A673 (cell line): ENCODE measurements at regions not wholly inside any gene's neighbourhood (a gene's known extent, or its start where the extent isn't known, plus 50 kb on each side); places are given as distances from the start of the nearest gene placed in this dataset.
"Not testable (repeated sequence)": the region's sequence is repeated elsewhere in the genome, so short reads cannot be mapped to it uniquely, and the experiment has no call there.

ENCODE experiments used
- BruUV-seq: library from RNA; stranded (reverse); fragments of 400-500 nt; replicated peaks from 2 replicates; lab custom pipeline; 2021; lab: Mats Ljungman, UMichigan
- CTCF ChIA-PET: fragments of 300-600 bp; sonication (Branson Sonifier 250); formaldehyde crosslinking; loops from one replicate; lab custom pipeline; 2022; ENCODE audit warnings: antibody characterized with exemption; lab: Charles Lee
- POLR2A ChIA-PET: fragments of 300-600 bp; sonication (Branson Sonifier 250); formaldehyde crosslinking; loops from one replicate; lab custom pipeline; 2022; ENCODE audit warnings: antibody characterized with exemption; ENCODE audit not compliant: low non-redundant PET; lab: Charles Lee
- DNase-seq: peaks from one replicate; pipeline ENCODE4 v3.0.0-alpha.2; 2015; ENCODE audit warnings: low spot score
- H3K27ac ChIP-seq: fragments of 200-600 bp; sonication (generic); 2 replicates; pipeline ENCODE4 v1.5.1; 2016; ENCODE audit warnings: mixed run types, low read depth, mild to moderate bottlenecking, mixed read lengths, antibody characterized with exemption, low read length; ENCODE audit not compliant: poor library complexity, severe bottlenecking
- H3K27me3 ChIP-seq: fragments of 200-600 bp; sonication (generic); replicated peaks from 2 replicates; pipeline ENCODE4 v1.6.1; 2017; ENCODE audit warnings: mixed run types, low read depth, mild to moderate bottlenecking, mixed read lengths, antibody characterized with exemption, low read length; ENCODE audit not compliant: insufficient read depth, poor library complexity
- H3K36me3 ChIP-seq: fragments of 200-600 bp; sonication (generic); 2 replicates; pipeline ENCODE4 v1.6.1; 2016; ENCODE audit warnings: mixed run types, mild to moderate bottlenecking, mixed read lengths, antibody characterized with exemption, low read length; ENCODE audit not compliant: insufficient read depth, poor library complexity, severe bottlenecking
- H3K4me1 ChIP-seq: fragments of 200-600 bp; sonication (generic); 2 replicates; pipeline ENCODE4 v1.6.1; 2017; ENCODE audit warnings: mixed run types, mild to moderate bottlenecking, mixed read lengths, antibody characterized with exemption, low read length; ENCODE audit not compliant: insufficient read depth, poor library complexity, severe bottlenecking
- H3K4me3 ChIP-seq: fragments of 200-600 bp; sonication (generic); 2 replicates; pipeline ENCODE4 v1.5.1; 2016; ENCODE audit warnings: low read depth, mixed run types, mild to moderate bottlenecking, mixed read lengths, low read length; ENCODE audit not compliant: poor library complexity, severe bottlenecking
- H3K9me3 ChIP-seq: fragments of 200-600 bp; sonication (generic); 2 replicates; pipeline ENCODE4 v1.6.1; 2016; ENCODE audit warnings: mixed run types, low read depth, mild to moderate bottlenecking, mixed read lengths, antibody characterized with exemption, low read length; ENCODE audit not compliant: poor library complexity, severe bottlenecking
- EZH2 ChIP-seq: fragments of 200-600 bp; sonication (generic); IDR thresholded peaks from 2 replicates; pipeline ENCODE4 v1.6.1; 2017; ENCODE audit warnings: borderline replicate concordance, low read depth, mild to moderate bottlenecking, mixed read lengths, antibody characterized with exemption, low read length; ENCODE audit not compliant: poor library complexity, severe bottlenecking
- intact Hi-C: fragments of 100-400 bp; cut with micrococcal nuclease; formaldehyde crosslinking; loops from one replicate; pipeline ENCODE4 v1.10.0; 2022; ENCODE audit not compliant: unreplicated experiment
- TF ChIP-seq, protein P1 (sequence below): fragments of 300-800, 200-600 bp; sonication (generic); conservative IDR thresholded peaks from 2 replicates; pipeline ENCODE4 v1.5.1; 2017; ENCODE audit warnings: low read depth, mild to moderate bottlenecking, antibody characterized with exemption, low read length, moderate library complexity, mixed read lengths

DNA sequence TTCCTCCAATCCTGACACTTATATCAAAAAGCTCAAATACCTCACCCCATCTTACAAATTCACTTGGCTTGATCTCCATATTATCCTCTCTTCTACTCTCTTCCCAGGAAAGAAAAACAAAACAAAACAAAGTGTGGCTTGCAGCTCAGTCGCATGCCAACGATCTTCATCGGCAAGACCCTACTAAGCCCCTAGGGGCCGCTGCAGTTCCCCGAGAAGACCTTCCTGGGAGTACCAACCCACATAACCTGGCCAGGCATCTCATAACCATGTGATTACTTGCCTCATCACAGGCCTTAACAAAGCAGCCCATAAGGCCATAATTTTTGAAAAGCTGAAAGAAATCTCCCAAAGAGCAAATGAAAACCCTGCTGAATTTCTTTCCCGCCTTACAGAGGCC lies 103.7 kb downstream of the ZNF92 start:
- no peaks in the 10 kb centered on the region for H3K4me1 ChIP-seq

DNA sequence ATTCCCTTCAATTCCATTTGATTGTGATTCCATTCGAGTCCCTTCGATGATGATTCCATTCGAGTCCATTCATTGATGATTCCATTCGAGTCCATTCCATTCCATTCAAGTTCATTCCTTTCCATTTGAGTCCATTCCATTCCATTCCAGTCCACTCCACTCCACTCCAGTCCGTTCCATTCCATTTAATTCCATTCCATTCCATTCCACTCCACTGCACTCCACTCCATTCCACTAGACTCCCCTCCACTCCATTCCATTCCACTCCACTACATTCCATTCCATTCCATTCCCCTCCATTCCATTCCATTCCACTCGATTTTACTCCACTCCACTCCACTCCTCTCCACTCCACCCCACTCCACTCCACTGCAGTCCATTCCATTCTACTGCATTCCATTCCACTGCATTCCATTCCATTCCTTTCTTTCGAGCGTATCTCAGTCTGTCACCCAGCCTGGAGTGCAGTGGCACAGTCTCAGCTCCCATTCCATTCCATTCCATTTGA lies 115.7 kb downstream of the ZNF92 start:
- no TSS peak for BruUV-seq
- H3K27me3 ChIP-seq: no peaks in the 10 kb centered on the region
- H3K4me3 ChIP-seq: no peak overlapping the region
- H3K27ac ChIP-seq: no peak overlapping the region
- ChIA-PET POLR2A (no interaction called here), CTCF (no interaction called here)
- peaks cover 21% of the 10 kb centered on the region for H3K9me3 ChIP-seq
- TF ChIP-seq EZH2: no peak
- TF ChIP-seq, protein P1, sequence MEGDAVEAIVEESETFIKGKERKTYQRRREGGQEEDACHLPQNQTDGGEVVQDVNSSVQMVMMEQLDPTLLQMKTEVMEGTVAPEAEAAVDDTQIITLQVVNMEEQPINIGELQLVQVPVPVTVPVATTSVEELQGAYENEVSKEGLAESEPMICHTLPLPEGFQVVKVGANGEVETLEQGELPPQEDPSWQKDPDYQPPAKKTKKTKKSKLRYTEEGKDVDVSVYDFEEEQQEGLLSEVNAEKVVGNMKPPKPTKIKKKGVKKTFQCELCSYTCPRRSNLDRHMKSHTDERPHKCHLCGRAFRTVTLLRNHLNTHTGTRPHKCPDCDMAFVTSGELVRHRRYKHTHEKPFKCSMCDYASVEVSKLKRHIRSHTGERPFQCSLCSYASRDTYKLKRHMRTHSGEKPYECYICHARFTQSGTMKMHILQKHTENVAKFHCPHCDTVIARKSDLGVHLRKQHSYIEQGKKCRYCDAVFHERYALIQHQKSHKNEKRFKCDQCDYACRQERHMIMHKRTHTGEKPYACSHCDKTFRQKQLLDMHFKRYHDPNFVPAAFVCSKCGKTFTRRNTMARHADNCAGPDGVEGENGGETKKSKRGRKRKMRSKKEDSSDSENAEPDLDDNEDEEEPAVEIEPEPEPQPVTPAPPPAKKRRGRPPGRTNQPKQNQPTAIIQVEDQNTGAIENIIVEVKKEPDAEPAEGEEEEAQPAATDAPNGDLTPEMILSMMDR: no peak
- no peaks in the 10 kb centered on the region for H3K36me3 ChIP-seq
- intact Hi-C loops: no loop called here
- H3K4me1 ChIP-seq: no peaks in the 10 kb centered on the region
- DNase-seq: no peak

More for the DNA sequence above, 103.7 kb downstream of the ZNF92 start:
- BruUV-seq: no TSS peak
- no peaks in the 10 kb centered on the region for H3K36me3 ChIP-seq
- H3K4me3 ChIP-seq: no peak overlapping the region
- TF ChIP-seq, protein P1: peak; percentile 73
- no peak for TF ChIP-seq EZH2
- no peaks in the 10 kb centered on the region for H3K9me3 ChIP-seq
- intact Hi-C loops: no loop called here
- H3K27ac ChIP-seq: no peak overlapping the region
- peak; percentile 74 for DNase-seq
- CTCF ChIA-PET: interaction anchor here (0.5 to 0.6 kb wide), 2 partner anchors 526 to 992 kb away, joined by 3 read pairs; no protein-coding TSS in a partner anchor
- no peaks in the 10 kb centered on the region for H3K27me3 ChIP-seq
- POLR2A ChIA-PET: no interaction called here

DNA sequence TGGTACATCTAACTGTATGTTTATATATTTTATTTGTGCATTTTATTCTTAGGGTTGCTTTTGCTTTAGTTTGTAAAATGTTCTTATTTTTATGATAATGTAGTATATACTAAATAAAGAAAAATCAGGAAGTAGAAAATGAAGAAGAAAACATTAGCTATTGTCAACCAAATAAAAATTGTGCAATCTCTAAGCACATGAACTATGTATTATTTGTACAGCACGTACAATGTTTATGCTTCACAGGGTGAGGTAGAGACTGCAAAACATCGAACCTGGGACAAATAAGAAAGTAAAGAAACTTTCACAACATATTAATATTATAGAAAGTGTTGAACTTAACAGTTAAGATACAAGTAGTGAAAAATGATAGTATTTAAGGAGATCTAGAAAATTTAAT lies 123.0 kb downstream of the ZNF92 start:
- H3K36me3 ChIP-seq, H3K9me3 ChIP-seq, intact Hi-C loops, BruUV-seq, DNase-seq, H3K4me1 ChIP-seq, H3K4me3 ChIP-seq, H3K27me3 ChIP-seq, H3K27ac ChIP-seq, POLR2A ChIA-PET, CTCF ChIA-PET: not testable (repeated sequence)

- CTCF ChIA-PET: no interaction called here
- H3K27ac ChIP-seq: no peak overlapping the region
- H3K4me3 ChIP-seq: no peak overlapping the region
- POLR2A ChIA-PET: no interaction called here
- H3K27me3 ChIP-seq: no peaks in the 10 kb centered on the region
- BruUV-seq: no TSS peak
- peaks cover 5% of the 10 kb centered on the region for H3K9me3 ChIP-seq
- H3K4me1 ChIP-seq: no peaks in the 10 kb centered on the region
- intact Hi-C loops: no loop called here
- TF ChIP-seq EZH2: no peak
- TF ChIP-seq, protein P1: no peak
- DNase-seq: no peak
- no peaks in the 10 kb centered on the region for H3K36me3 ChIP-seq
Observed at GRCh38 chr7:65503434-65504152, 129.9 kb downstream of the ZNF92 start.

DNA sequence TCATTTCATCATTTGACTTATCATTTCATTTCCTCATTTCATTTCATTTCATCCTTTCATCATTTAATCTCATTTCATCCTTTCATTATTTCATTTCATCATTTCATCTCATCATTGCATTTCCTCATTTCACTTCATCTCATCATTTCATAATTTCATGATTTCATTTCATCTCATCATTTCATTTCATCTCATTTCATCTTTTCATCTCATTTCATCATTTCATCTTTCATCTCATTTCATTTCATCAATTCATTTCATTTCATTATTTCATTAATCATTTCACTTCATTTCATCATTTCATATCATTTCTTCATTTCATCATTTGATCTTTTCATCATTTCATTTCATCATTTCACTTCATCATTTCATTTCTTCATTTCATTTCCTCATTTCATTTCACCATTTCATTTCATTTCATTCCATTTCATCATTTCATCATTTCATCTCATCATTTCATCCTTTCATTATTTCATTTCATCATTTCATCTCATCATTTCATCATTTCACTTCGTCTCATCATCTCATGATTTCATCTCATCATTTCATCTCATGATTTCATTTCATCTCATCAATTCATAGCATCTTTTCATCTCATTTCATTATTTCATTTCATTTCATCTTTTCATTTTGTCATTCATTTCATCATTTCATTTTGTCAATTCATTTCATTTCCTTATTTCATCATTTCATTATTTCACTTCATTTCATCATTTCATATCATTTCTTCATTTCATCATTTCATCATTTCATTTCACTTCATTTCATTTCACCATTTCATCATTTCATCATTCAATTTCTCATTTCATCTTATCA lies 131.1 kb downstream of the ZNF92 start:
- DNase-seq, H3K27me3 ChIP-seq, POLR2A ChIA-PET, H3K4me3 ChIP-seq, H3K9me3 ChIP-seq, H3K27ac ChIP-seq, BruUV-seq, H3K36me3 ChIP-seq, intact Hi-C loops, CTCF ChIA-PET, H3K4me1 ChIP-seq: not testable (repeated sequence)
